ENCODE measurements at regions not wholly inside any gene's neighbourhood (a gene's known extent, or its start where the extent isn't known, plus 50 kb on each side); places are given as distances from the start of the nearest gene placed in this dataset.

DNA sequence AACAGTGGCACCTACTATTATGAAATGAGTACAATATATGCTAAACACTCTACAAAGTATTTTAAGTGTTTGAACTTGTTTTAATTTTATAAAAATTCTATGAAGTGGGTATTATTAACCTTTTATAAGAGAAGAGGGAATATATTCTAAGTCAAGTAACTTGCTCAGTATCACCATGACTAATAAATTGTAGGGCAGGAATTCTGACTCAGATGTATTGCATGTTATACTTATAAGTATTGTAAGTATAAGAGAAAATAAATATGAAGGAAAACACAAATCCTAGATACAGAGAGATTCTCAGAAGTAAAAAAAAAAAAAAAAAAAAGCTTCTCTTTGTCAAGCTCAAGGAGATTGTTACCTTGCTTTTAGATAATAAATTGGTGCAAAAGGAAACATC is 893.2 kb downstream of the SLC16A7 start:
- Histone ChIP-seq H3K27ac (no peak overlapping the region), H3K4me3 (no peak overlapping the region), H3K27me3 (no peaks in the 10 kb centered on the region), H3K9me3 (no peaks in the 10 kb centered on the region), H3K4me1 (no peaks in the 10 kb centered on the region), H3K36me3 (no peaks in the 10 kb centered on the region)
- DNase-seq: no peak
- TF ChIP-seq POLR2AphosphoS5 (IDR thresholded peaks at IDR 0.05): no peak
- TF ChIP-seq POLR2A (IDR thresholded peaks at IDR 0.05): no peak
- TF ChIP-seq, protein P1, sequence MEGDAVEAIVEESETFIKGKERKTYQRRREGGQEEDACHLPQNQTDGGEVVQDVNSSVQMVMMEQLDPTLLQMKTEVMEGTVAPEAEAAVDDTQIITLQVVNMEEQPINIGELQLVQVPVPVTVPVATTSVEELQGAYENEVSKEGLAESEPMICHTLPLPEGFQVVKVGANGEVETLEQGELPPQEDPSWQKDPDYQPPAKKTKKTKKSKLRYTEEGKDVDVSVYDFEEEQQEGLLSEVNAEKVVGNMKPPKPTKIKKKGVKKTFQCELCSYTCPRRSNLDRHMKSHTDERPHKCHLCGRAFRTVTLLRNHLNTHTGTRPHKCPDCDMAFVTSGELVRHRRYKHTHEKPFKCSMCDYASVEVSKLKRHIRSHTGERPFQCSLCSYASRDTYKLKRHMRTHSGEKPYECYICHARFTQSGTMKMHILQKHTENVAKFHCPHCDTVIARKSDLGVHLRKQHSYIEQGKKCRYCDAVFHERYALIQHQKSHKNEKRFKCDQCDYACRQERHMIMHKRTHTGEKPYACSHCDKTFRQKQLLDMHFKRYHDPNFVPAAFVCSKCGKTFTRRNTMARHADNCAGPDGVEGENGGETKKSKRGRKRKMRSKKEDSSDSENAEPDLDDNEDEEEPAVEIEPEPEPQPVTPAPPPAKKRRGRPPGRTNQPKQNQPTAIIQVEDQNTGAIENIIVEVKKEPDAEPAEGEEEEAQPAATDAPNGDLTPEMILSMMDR (IDR thresholded peaks at IDR 0.05): no peak
- no peak for TF ChIP-seq EP300 (IDR thresholded peaks at IDR 0.05)
- ATAC-seq (ENCODE audit: low FRiP score in 2 of 2): no peak

DNA sequence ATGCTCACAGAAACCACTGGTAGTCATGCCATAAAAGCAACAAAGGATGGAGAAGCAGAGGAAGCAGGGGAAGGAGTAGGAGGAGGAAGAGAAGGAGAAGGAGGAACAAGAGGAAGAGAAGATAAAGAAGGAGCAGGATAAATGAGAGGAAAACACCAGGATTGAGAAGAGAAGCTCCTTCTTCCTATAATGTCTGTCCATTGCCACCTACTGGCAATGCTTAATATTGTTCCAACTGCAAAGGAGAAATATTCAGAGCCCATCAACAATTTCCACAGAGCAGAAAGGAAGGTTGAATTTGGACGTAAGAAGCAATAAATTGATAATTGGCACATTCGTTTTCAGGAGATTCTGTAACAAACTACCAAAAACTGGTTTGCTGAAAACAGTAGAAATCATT is 898.4 kb downstream of the SLC16A7 start:
- DNase-seq: no peak
- 22 to 36% methylated on average over 2 of the region's 2 CpGs for WGBS, 2 donors

DNA sequence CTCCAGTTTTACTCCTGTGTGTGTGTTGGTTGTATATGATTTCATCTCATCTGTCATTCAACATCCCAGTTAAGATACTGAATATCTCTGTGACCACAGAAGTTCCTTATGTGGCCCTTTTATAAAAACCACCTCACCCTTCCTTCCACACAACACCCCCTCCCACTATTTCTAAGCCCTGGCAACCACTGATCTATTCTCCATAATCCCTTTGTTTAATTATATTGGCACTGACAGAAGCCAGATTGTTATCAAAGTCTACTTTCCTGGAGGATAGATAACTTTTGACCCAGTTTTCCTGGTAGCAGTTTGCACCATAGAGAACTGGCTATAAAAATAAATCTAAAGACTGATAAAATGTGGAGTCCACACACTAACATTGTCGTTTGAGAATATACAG is 902.8 kb downstream of the SLC16A7 start:
- H3K9me3 ChIP-seq: no peaks in the 10 kb centered on the region
- no peaks in the 10 kb centered on the region for H3K27me3 ChIP-seq
- ATAC-seq (ENCODE audit: low FRiP score in 2 of 2) (no peak), DNase-seq (no peak)
- 0 to 38% methylated on average over 1 of the region's 1 CpG for WGBS, 2 donors
- H3K4me1 ChIP-seq: no peaks in the 10 kb centered on the region
- no peaks in the 10 kb centered on the region for H3K36me3 ChIP-seq
- TF ChIP-seq, protein P1 (IDR thresholded peaks at IDR 0.05): no peak
- TF ChIP-seq EP300 (IDR thresholded peaks at IDR 0.05): no peak
- no peak for TF ChIP-seq POLR2A (IDR thresholded peaks at IDR 0.05)
- no peak for TF ChIP-seq POLR2AphosphoS5 (IDR thresholded peaks at IDR 0.05)
- no peak overlapping the region for H3K4me3 ChIP-seq
- no peak overlapping the region for H3K27ac ChIP-seq

More for the DNA sequence above, 898.4 kb downstream of the SLC16A7 start:
- Histone ChIP-seq H3K27me3 (no peaks in the 10 kb centered on the region), H3K36me3 (no peaks in the 10 kb centered on the region), H3K9me3 (no peaks in the 10 kb centered on the region), H3K27ac (no peak overlapping the region), H3K4me3 (no peak overlapping the region), H3K4me1 (no peaks in the 10 kb centered on the region)
- no peak for TF ChIP-seq EP300 (IDR thresholded peaks at IDR 0.05)
- TF ChIP-seq POLR2AphosphoS5 (IDR thresholded peaks at IDR 0.05): no peak
- no peak for TF ChIP-seq POLR2A (IDR thresholded peaks at IDR 0.05)
- TF ChIP-seq, protein P1 (IDR thresholded peaks at IDR 0.05): peak in 5 of 6 experiments; percentile 16 to 43 (median 22)
- no peak for ATAC-seq (ENCODE audit: low FRiP score in 2 of 2)

DNA sequence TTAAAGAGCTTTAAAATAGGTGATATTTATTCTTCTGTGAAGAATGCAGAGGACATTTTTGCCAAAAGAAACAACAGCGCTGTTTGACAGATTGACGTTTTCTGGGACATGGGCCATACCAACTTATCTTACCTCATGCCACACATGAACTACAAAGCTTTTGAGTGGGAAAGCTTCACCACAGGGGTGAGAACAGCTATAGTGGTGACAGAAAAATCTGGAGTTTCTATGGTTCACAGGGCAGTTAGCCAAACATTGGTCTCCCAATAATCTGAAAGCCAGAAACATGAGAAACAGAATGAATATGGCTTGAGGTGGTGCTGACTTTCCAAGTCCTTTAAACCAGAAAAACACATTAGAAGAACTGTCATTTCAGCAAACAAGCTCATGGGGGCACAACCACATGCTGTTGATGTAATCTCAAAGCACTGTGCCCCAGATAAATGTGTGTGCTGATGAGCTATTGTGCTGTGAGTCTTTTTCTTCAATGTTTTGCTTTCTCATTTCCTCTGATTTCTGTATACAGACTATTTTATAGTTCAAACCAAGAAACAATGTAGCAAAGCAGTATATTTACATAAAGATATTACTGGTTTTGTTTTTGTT is 905.4 kb downstream of the SLC16A7 start:
- WGBS, 2 donors: 47 to 62% methylated on average over 2 of the region's 2 CpGs
- TF ChIP-seq, protein P1 (IDR thresholded peaks at IDR 0.05): peak in 1 of 6 experiments; percentile 8
- no peak for TF ChIP-seq EP300 (IDR thresholded peaks at IDR 0.05)

DNA sequence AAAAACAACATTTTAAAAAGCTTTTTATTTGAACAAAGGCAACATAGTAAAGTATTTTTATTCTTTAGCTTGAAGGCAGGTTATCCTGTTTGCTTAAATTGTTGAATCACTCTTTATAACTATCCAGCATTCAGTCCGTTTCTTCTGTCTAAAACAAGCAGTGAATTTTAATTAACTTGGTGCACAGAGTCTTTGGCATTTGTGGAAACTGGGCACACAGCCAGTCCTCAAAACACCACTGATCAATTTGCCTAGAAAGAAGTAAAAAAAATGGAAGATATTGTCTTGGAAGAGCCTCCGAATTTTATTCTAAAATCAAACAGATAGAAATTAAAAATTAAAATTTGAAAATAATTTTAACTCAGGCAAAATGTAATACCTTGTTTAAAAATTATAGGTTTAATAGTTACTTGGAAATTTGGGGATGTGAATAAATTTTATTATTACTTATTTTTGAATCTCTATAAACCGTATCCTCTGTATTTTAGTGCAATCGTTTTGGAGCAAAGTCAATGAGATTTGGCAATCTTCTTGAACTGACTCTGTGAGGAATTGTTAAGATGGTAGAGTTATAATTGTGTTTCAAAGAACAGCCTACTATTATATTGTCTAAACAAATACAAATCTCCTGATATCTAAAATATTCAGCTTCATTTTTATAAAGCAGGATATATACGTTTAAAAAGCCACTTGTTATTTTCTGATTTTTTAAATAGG is 927.0 kb downstream of the SLC16A7 start:
- ATAC-seq (ENCODE audit: low FRiP score in 2 of 2): no peak
- no peaks in the 10 kb centered on the region for H3K36me3 ChIP-seq
- no peak for DNase-seq
- no peaks in the 10 kb centered on the region for H3K27me3 ChIP-seq
- H3K4me1 ChIP-seq: no peaks in the 10 kb centered on the region
- 78 to 80% methylated on average over 5 of the region's 5 CpGs for WGBS, 2 donors
- no peaks in the 10 kb centered on the region for H3K9me3 ChIP-seq
- H3K4me3 ChIP-seq: no peak overlapping the region
- no peak overlapping the region for H3K27ac ChIP-seq
- TF ChIP-seq POLR2AphosphoS5 (IDR thresholded peaks at IDR 0.05) (no peak), POLR2A (IDR thresholded peaks at IDR 0.05) (no peak), EP300 (IDR thresholded peaks at IDR 0.05) (no peak)
- TF ChIP-seq, protein P1 (IDR thresholded peaks at IDR 0.05): no peak

More for the DNA sequence above, 905.4 kb downstream of the SLC16A7 start:
- H3K27me3 ChIP-seq: no peaks in the 10 kb centered on the region
- no peak overlapping the region for H3K27ac ChIP-seq
- no peaks in the 10 kb centered on the region for H3K4me1 ChIP-seq
- no peaks in the 10 kb centered on the region for H3K36me3 ChIP-seq
- no peaks in the 10 kb centered on the region for H3K9me3 ChIP-seq
- H3K4me3 ChIP-seq: no peak overlapping the region
- no peak for ATAC-seq (ENCODE audit: low FRiP score in 2 of 2)
- DNase-seq: no peak
